GM18858 (cell line): ENCODE measurements at regions not wholly inside any gene's neighbourhood (a gene's known extent, or its start where the extent isn't known, plus 50 kb on each side); places are given as distances from the start of the nearest gene placed in this dataset.

Experiments used
- ATAC-seq: cut with Tn5 transposase; IDR thresholded peaks from one replicate; pipeline ENCODE4 v1.9.1; 2021; ENCODE audit not compliant: unreplicated experiment

GRCh38 chr12:77724367-77724957 is 106.2 kb upstream of the NAV3 start:
- peak; percentile 67 for ATAC-seq

DNA sequence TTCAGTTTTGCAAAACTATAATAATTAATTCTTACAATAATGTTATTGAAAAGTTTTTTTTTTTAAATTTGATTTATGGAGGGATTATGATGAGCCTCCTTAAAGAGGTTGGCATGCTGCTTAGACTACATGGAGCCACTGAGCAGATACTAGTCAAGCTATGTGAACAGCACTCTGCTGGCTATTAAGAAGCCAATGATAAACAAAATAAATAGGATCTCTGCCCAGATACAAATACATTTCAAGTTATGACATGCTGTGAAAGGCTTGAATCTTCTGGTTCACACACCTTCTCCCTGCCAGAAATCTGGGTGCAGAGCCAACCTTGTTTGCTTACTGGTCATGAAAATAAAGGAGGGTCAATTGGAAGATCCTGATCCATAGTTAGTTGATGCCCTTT is 107.4 kb upstream of the NAV3 start:
- no peak for ATAC-seq

- no peak for ATAC-seq
Observed at GRCh38 chr12:77722536-77722935, 108.2 kb upstream of the NAV3 start.

DNA sequence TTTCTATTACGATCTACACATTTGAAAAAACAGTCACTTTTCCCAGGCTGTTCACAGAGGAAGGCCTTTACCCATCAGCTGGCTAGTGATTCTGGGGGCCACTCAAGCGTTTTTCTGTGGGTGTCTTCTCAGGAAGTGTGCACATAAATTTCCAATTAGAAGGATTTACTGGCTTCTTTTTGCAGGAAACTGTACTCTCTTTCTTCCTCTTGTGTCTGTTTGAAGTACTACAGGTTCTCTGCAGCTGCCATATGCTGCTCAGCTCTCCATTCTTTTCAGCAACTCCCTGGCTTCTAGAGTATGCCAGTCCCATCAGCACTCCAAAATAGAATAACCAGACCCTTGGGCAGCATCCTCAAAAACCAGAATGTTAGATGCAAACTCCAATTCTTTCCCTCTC is 110.4 kb upstream of the NAV3 start:
- ATAC-seq, result no peak

- no peak for ATAC-seq
Observed at GRCh38 chr12:77710209-77710608, 120.5 kb upstream of the NAV3 start.

DNA sequence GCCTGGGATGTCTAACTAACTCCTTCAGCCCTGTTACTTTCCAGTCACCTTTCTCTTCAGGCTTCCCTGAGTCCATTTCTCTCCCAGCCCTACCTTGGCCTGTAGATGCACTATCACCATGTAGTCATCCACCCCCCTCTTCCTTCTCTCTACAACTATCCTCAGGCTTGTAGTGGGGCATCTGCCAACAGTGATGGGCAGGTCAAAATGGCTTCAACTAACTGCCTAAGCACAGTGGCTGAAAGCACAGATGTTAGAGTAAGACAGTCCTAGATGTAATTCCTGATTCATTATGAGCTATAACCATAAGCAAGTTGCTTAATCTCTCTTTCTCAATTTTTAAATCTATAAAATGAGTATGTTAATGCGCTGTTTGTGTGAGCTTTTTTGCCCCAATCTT is 133.6 kb upstream of the NAV3 start:
- ATAC-seq, result no peak

GRCh38 chr12:77696183-77696582 is 134.5 kb upstream of the NAV3 start:
- no peak for ATAC-seq

DNA sequence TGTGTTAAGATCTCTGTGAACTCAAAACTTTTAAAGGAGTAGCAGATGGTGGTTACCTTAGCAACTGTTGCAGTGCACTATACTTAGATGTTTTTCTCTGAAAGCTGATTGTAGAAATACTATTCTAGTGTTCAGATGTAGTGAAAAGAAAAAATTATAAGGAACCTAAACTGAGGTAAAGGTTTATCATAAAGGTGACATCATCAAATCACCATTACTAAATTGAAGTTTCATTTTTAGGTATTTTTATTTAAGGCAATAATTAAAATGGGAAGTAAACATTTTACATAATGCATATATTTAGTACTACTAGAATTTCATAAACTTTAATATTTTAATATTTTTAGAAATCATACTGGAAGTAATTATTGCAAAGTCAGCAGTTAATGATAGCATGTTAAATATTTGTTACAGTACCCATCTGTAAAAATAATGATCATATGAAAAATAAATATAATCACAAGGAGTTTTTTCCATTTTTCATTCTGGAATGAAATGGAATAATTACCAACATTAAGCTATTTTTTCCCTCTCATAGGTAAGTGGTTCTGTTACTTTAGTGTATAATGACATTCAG is 141.1 kb upstream of the NAV3 start:
- no peak for ATAC-seq

DNA sequence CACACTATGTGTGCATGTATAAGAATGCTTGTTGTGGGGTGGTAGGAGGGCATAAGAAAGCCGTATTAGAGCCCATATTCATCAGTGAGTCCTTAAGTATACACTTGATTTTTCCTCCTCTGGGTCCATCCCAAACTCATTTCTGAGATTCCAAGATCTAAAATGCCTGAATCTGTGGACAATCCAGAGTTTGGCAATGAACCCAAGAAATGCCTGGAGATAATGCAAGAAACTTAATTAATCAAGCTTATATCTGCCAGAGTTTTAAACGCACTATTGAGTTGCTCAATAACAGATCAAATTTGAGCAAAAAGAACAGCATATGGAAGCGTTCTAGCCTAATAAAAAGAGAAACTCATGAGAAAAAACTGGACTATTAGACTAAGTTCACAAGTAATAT is 143.4 kb upstream of the NAV3 start:
- ATAC-seq, result no peak

DNA sequence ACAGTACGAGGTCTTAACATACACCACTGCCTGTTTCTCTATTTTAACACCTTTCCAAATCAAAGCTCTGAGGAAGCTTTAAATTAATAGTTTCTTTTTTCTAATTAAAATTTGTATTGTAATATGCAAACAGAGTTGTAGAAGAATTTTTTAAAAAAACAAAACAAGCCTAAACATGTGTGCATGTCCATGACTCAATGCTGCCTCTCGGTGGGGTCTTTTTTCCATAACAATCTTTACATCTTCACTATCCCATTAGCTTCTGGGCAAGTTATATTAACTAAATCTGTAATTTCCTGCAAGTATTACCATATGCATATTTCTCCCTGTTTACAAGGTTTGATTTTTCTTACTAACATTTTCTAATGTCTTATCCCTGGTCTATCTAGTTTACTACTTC is 143.9 kb upstream of the NAV3 start:
- ATAC-seq, result no peak

GRCh38 chr12:77685901-77686300 is 144.8 kb upstream of the NAV3 start:
- no peak for ATAC-seq

- ATAC-seq, result peak; percentile 71
Observed at GRCh38 chr12:77685112-77685511, 145.6 kb upstream of the NAV3 start.

GRCh38 chr12:77682488-77682887 is 148.2 kb upstream of the NAV3 start:
- no peak for ATAC-seq

DNA sequence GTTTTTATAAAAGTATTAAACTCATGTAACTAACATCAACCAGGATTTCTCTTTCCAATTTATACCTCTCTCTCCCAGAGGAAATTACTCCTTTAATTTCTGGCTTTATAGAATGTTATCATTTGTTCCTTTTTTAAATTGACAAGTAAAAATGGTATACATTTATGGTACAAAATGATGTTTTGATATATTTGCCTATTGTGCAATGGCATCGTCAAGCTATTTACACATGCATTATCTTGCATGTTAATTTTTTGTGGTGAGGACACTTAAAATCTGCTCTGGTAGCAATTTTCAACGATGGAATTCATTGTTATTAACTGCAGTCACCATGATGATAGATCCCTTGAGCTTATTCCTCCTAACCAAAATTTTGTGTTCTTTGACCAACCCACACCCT is 149.0 kb upstream of the NAV3 start:
- ATAC-seq, result no peak

- ATAC-seq, result no peak
Observed at GRCh38 chr12:77679686-77680085, 151.0 kb upstream of the NAV3 start.

- no peak for ATAC-seq
Observed at GRCh38 chr12:77678621-77679020, 152.1 kb upstream of the NAV3 start.

DNA sequence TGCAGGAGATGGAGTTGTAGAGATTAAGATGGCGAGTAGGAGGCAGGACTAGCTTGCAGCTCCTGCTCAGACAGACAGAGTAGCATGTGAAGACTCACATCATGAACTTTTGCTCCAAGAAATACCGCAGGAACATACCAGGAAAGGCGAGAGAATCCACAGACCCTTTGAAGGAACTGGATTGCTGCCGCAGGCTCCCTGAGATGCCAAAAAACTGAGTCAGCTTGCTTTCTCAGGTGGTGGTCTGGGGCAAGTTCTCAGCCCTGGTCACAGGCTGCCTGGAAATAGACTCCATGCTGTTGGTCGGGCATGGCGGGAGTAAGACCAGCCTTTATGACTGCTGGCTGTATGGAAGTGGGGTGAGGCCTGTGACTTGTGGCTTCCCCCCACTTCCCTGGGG is 163.6 kb upstream of the NAV3 start:
- no peak for ATAC-seq

GRCh38 chr12:77648716-77649115 is 182.0 kb upstream of the NAV3 start:
- ATAC-seq, result no peak

DNA sequence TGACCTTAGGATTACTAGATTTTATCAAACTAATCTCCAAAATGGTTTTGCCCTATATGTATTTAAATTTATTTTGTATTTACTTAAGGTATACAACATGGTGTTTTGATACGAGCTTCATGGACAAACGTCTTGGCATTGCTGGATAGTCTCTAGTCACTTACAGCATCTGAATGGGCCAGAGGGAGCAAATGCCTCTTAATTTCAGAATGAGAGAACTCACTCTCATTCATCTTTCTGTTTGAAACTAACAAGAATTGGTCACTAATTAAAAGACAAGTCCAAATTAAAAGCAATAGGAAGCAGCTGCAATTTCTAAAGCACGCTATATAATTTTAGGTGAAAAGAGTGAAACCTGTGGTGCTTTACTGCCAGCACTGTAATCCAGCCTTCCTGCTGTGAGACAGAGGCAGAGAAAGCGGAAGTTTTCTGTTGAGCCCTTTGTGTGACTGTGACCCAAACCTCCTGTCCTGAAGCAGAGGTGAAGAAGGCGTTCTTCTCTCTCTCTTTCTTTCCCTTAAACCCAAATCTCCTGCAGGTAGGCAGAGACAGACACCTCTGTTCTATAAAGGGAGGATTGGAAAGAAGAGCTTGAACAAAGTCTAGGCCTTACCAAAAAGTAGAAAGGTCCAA is 184.6 kb upstream of the NAV3 start:
- ATAC-seq, result no peak

GRCh38 chr12:77644915-77645605 is 185.6 kb upstream of the NAV3 start:
- no peak for ATAC-seq

GRCh38 chr12:77642246-77642645 is 188.4 kb upstream of the NAV3 start:
- ATAC-seq, result no peak

DNA sequence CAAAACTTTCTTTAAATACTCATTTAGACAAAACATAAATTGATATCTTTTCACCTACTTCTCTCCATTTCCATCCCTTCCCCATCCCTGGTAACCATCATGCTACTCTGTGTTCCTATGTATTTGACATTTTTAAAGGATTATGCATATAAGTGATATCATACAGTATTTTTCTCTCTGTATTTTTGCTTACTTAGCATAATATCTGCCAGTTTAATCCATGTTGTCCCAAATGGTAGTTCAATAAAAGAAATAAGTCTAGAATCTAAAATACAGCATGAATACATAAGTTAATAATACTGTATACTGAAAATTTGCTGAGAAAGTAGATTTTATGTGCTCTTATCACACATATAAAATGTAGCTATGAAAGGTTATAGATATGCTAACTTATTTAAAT is 190.3 kb upstream of the NAV3 start:
- no peak for ATAC-seq
